ENCODE measurements at regions not wholly inside any gene's neighbourhood (a gene's known extent, or its start where the extent isn't known, plus 50 kb on each side); places are given as distances from the start of the nearest gene placed in this dataset.

- H3K4me3 ChIP-seq (ENCODE audit: low read depth, low read length): no peak overlapping the region
- Mint-ChIP-seq H3K36me3 (ENCODE audit: insufficient read depth, unreplicated experiment) (no peaks in the 10 kb centered on the region), H3K4me1 (ENCODE audit: low read depth, unreplicated experiment) (no peaks in the 10 kb centered on the region), H3K9me3 (ENCODE audit: unreplicated experiment) (no peaks in the 10 kb centered on the region), H3K27me3 (ENCODE audit: insufficient read depth, unreplicated experiment) (peaks cover 3% of the 10 kb centered on the region), H3K27ac (ENCODE audit: unreplicated experiment) (no peak overlapping the region), H3K4me3 (ENCODE audit: unreplicated experiment) (no peak overlapping the region)
- no peaks in the 10 kb centered on the region for H3K27me3 ChIP-seq (replicated peaks; ENCODE audit: control insufficient read depth, insufficient read depth, low read length)
- H3K4me1 ChIP-seq: no peaks in the 10 kb centered on the region
- TF ChIP-seq CTCF (IDR thresholded peaks at IDR 0.05; ENCODE audit: insufficient read depth in 1 of 2, low read depth in 1 of 2, low read length in 1 of 2, severe bottlenecking in 1 of 2, unreplicated experiment in 1 of 2): no peak
- DNase-seq: no peak
- no TSS peak for BruUV-seq (replicated peaks)
- POLR2A ChIA-PET: no interaction called here
- H3K36me3 ChIP-seq (ENCODE audit: control insufficient read depth, insufficient read depth, low read length): no peaks in the 10 kb centered on the region
- intact Hi-C loops (cut with micrococcal nuclease; ENCODE audit: unreplicated experiment): no loop called here
- no peaks in the 10 kb centered on the region for H3K9me3 ChIP-seq
- CTCF ChIA-PET: no interaction called here
Measured at GRCh38 chr5:112002376-112002775, 245.4 kb upstream of the NREP start.

GRCh38 chr5:111999286-111999685, 242.3 kb upstream of the NREP start:
- TF ChIP-seq CTCF (IDR thresholded peaks at IDR 0.05; ENCODE audit: insufficient read depth in 1 of 2, low read depth in 1 of 2, low read length in 1 of 2, severe bottlenecking in 1 of 2, unreplicated experiment in 1 of 2): no peak
- ChIA-PET CTCF (no interaction called here), POLR2A (no interaction called here)
- Mint-ChIP-seq H3K4me1 (ENCODE audit: low read depth, unreplicated experiment) (no peaks in the 10 kb centered on the region), H3K27me3 (ENCODE audit: insufficient read depth, unreplicated experiment) (peaks cover 3% of the 10 kb centered on the region), H3K36me3 (ENCODE audit: insufficient read depth, unreplicated experiment) (no peaks in the 10 kb centered on the region), H3K9me3 (ENCODE audit: unreplicated experiment) (no peaks in the 10 kb centered on the region), H3K27ac (ENCODE audit: unreplicated experiment) (no peak overlapping the region), H3K4me3 (ENCODE audit: unreplicated experiment) (no peak overlapping the region)
- DNase-seq: no peak
- intact Hi-C loops (cut with micrococcal nuclease; ENCODE audit: unreplicated experiment): no loop called here
- H3K4me1 ChIP-seq: no peaks in the 10 kb centered on the region
- no peaks in the 10 kb centered on the region for H3K27me3 ChIP-seq (replicated peaks; ENCODE audit: control insufficient read depth, insufficient read depth, low read length)
- BruUV-seq (replicated peaks): no TSS peak
- H3K4me3 ChIP-seq (ENCODE audit: low read depth, low read length): no peak overlapping the region
- H3K36me3 ChIP-seq (ENCODE audit: control insufficient read depth, insufficient read depth, low read length): no peaks in the 10 kb centered on the region
- H3K9me3 ChIP-seq: no peaks in the 10 kb centered on the region

- Histone ChIP-seq H3K27me3 (replicated peaks; ENCODE audit: control insufficient read depth, insufficient read depth, low read length) (no peaks in the 10 kb centered on the region), H3K36me3 (ENCODE audit: control insufficient read depth, insufficient read depth, low read length) (no peaks in the 10 kb centered on the region), H3K9me3 (no peaks in the 10 kb centered on the region), H3K4me3 (ENCODE audit: low read depth, low read length) (no peak overlapping the region), H3K4me1 (no peaks in the 10 kb centered on the region)
- POLR2A ChIA-PET: no interaction called here
- DNase-seq: no peak
- no peak overlapping the region for H3K27ac Mint-ChIP-seq (ENCODE audit: unreplicated experiment)
- no peak overlapping the region for H3K4me3 Mint-ChIP-seq (ENCODE audit: unreplicated experiment)
- no peak for TF ChIP-seq CTCF (IDR thresholded peaks at IDR 0.05; ENCODE audit: insufficient read depth in 1 of 2, low read depth in 1 of 2, low read length in 1 of 2, severe bottlenecking in 1 of 2, unreplicated experiment in 1 of 2)
- H3K9me3 Mint-ChIP-seq (ENCODE audit: unreplicated experiment): no peaks in the 10 kb centered on the region
- intact Hi-C loops (cut with micrococcal nuclease; ENCODE audit: unreplicated experiment): no loop called here
- H3K4me1 Mint-ChIP-seq (ENCODE audit: low read depth, unreplicated experiment): no peaks in the 10 kb centered on the region
- H3K27me3 Mint-ChIP-seq (ENCODE audit: insufficient read depth, unreplicated experiment): peaks cover 4% of the 10 kb centered on the region
- CTCF ChIA-PET: no interaction called here
- BruUV-seq (replicated peaks): no TSS peak
- H3K36me3 Mint-ChIP-seq (ENCODE audit: insufficient read depth, unreplicated experiment): no peaks in the 10 kb centered on the region
Measured at GRCh38 chr5:111998871-111999270, 241.9 kb upstream of the NREP start.

All from Caco-2 (cell line).